ENCODE measurements at regions not wholly inside any gene's neighbourhood (a gene's known extent, or its start where the extent isn't known, plus 50 kb on each side); places are given as distances from the start of the nearest gene placed in this dataset.
"Not testable (repeated sequence)": the region's sequence is repeated elsewhere in the genome, so short reads cannot be mapped to it uniquely, and the experiment has no call there.

GRCh38 chr4:97437998-97438705 lies 705.1 kb downstream of the STPG2 start:
- DNase-seq: not testable (repeated sequence)

- no peak for DNase-seq
Measured at GRCh38 chr4:97453186-97453585, 690.1 kb downstream of the STPG2 start.

GRCh38 chr4:97457253-97457652 lies 686.0 kb downstream of the STPG2 start:
- DNase-seq: no peak

GRCh38 chr4:97468272-97468671 lies 675.0 kb downstream of the STPG2 start:
- no peak for DNase-seq

GRCh38 chr4:97475621-97476020 lies 667.7 kb downstream of the STPG2 start:
- DNase-seq: no peak

GRCh38 chr4:97477974-97478373 lies 665.3 kb downstream of the STPG2 start:
- DNase-seq: no peak

- no peak for DNase-seq
Measured at GRCh38 chr4:97479388-97479787, 663.9 kb downstream of the STPG2 start.

- no peak for DNase-seq
Measured at GRCh38 chr4:97491856-97492255, 651.4 kb downstream of the STPG2 start.

GRCh38 chr4:97493815-97494518 lies 649.3 kb downstream of the STPG2 start:
- no peak for DNase-seq

GRCh38 chr4:97496298-97496873 lies 646.9 kb downstream of the STPG2 start:
- peak; percentile 56 for DNase-seq

- no peak for DNase-seq
Measured at GRCh38 chr4:97498875-97499274, 644.4 kb downstream of the STPG2 start.

- no peak for DNase-seq
Measured at GRCh38 chr4:97500423-97500822, 642.9 kb downstream of the STPG2 start.

GRCh38 chr4:97504713-97505112 lies 638.6 kb downstream of the STPG2 start:
- DNase-seq: no peak

GRCh38 chr4:97507587-97508245 lies 635.6 kb downstream of the STPG2 start:
- DNase-seq: no peak
